Heart left ventricle (tissue), 16 donors: ENCODE measurements at regions not wholly inside any gene's neighbourhood (a gene's known extent, or its start where the extent isn't known, plus 50 kb on each side); places are given as distances from the start of the nearest gene placed in this dataset.

Experiments
- ATAC-seq, 4 donors: fragments of 200-7000 bp; cut with Tn5 transposase; one replicate each; pipeline ENCODE4 v1.9.1; 2020 to 2022; ENCODE audit warnings: moderate library complexity in 4 of 4, mild to moderate bottlenecking in 3 of 4, moderate number of reproducible peaks in 1 of 4
- DNase-seq, 5 donors: peaks; one replicate each; pipeline ENCODE4 v3.0.0-alpha.2; 2020
- H3K27ac ChIP-seq, 12 donors: fragments of 200-600 bp; sonication (generic) in 4 of 12; one replicate each; pipeline versions ENCODE4 v1.5.0 to v1.8.0; 2016 to 2022; ENCODE audit warnings: mild to moderate bottlenecking in 2 of 12
- H3K27me3 ChIP-seq, 9 donors: fragments of 200-600 bp; sonication (generic) in 2 of 9; one replicate each; pipeline versions ENCODE4 v1.5.1 to v1.8.0; 2016 to 2022; ENCODE audit warnings: mild to moderate bottlenecking in 3 of 9
- H3K36me3 ChIP-seq, 9 donors: fragments of 200-600 bp; sonication (generic) in 2 of 9; one replicate each; pipeline versions ENCODE4 v1.5.0 to v1.8.0; 2018 to 2022; ENCODE audit warnings: mild to moderate bottlenecking in 2 of 9
- H3K4me1 ChIP-seq, 12 donors: fragments of 200-600 bp; sonication (generic) in 4 of 12; one replicate each; pipeline versions ENCODE4 v1.5.0 to v1.8.0; 2016 to 2022; ENCODE audit warnings: mild to moderate bottlenecking in 3 of 12
- H3K4me3 ChIP-seq, 12 donors: fragments of 200-600 bp; sonication (generic) in 4 of 12; one replicate each; pipeline versions ENCODE4 v1.5.0 to v1.8.0; 2017 to 2022; ENCODE audit warnings: mild to moderate bottlenecking in 9 of 12, moderate library complexity in 4 of 12
- H3K9me3 ChIP-seq, 12 donors: fragments of 200-600 bp; sonication (generic) in 4 of 12; one replicate each; pipeline versions ENCODE4 v1.5.0 to v1.8.0; 2016 to 2022; ENCODE audit warnings: mild to moderate bottlenecking in 1 of 12
- CTCF ChIP-seq, 12 donors: fragments of 200-600 bp; sonication (generic) in 4 of 12; IDR thresholded peaks; one replicate each; pipeline versions ENCODE4 v1.5.0 to v1.8.0; 2018 to 2022; ENCODE audit warnings: antibody characterized with exemption in 12 of 12, mild to moderate bottlenecking in 5 of 12
- POLR2A ChIP-seq, 2 donors: fragments of 450-650 bp; IDR thresholded peaks; one replicate each; pipeline ENCODE4 v1.6.1; 2017; ENCODE audit warnings: antibody characterized with exemption in 2 of 2, mild to moderate bottlenecking in 2 of 2, moderate library complexity in 2 of 2
- WGBS, 4 donors: extraction: QIAGEN DNeasy Blood & Tissue Kit in 2 of 4; methylation state at CpG; one replicate each; pipeline versions ENCODE4 v1.1.5 to v1.1.7; 2013 to 2018; 5-methylcytosine and 5-hydroxymethylcytosine counted together
- intact Hi-C, 10 donors: fragments of 100-400 bp; cut with DNase I; formaldehyde crosslinking; loops; one replicate each; pipeline versions ENCODE4 v1.11.1 to v1.14.2; 2022
- donor health status: ischemic (EF 13 %, LVEDD 7.1; RV severe dilation, severe dysfunction).
- donor health status: healthy with polysubstance abuse.
- donor health status: DM: no; HTN: yes; CAD: no.
- donor health status: DM: no; HTN: no; CAD: no.
- donor health status: ischemic (EF 25% LVEDD 6.9; RV normal size, moderate dysfunction).
- donor health status: ischemic (EF 25% LVEDD 5.7; RV mildly dilated, moderate dysfunction).
- donor health status: healthy.
- donor health status: DM: yes; HTN: yes; CAD: no.
- donor health status: ischemic (EF 35%, LVEDD 5.7; RV mildly dilated, moderate dysfunction).
- donor health status: nonischemic (EF 11% LVEDD 7.7; RV severe dilation, severe dysfunction).
- donor health status: DM: yes; HTN: yes; CAD: no.
- donor health status: PGD.
- donor health status: ischemic (EF 29% LVEDD 5.4; RV normal size, mild dysfunction).
- donor health status: nonischemic (EF 23%, LVEDD 6.1; RV moderate dilation, normal function).

- no peak for TF ChIP-seq CTCF (IDR thresholded peaks at IDR 0.05)
- TF ChIP-seq POLR2A (IDR thresholded peaks at IDR 0.05) = no peak
- Histone ChIP-seq H3K36me3 (no peaks in the 10 kb centered on the region), H3K27me3 (no peaks in the 10 kb centered on the region), H3K9me3 (peaks cover 0 to 13% (median 1%) of the 10 kb centered on the region in 12 donors), H3K4me3 (no peak overlapping the region), H3K4me1 (peaks cover 0 to 4% (median 0%) of the 10 kb centered on the region in 12 donors), H3K27ac (peak overlapping the region in 2 of 12 donors; percentile 22 to 49)
- ATAC-seq (peak in 3 of 4 donors; percentile 34 to 56 (median 51)), DNase-seq (no peak)
- WGBS, 4 donors = 34 to 67% (median 49%) methylated on average over 2 of the region's 2 CpGs
- intact Hi-C loops = no loop called here
Measured at GRCh38 chrX:122434942-122435341, 749.1 kb upstream of the GRIA3 start.

DNA sequence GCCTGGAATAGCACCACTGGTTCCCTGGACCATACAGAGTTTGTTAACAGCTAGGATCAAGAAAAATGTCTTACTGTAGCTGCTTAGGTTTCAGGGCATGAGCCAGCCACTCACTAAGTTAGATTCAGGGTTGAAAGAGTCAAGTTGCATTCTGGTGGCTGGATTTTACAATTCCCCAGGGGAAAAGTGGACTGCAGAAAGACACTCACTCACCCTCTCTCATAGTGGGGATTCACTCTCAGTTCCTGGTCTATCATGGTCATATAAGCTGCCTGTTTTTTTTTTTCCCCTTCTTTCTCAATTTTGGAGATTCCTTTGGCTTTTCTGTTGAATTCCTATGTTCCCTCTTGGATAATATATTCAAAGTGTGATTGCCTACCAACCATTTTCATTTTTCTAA, 744.2 kb upstream of the GRIA3 start:
- DNase-seq (no peak), ATAC-seq (no peak)
- Histone ChIP-seq H3K36me3 (no peaks in the 10 kb centered on the region), H3K27me3 (no peaks in the 10 kb centered on the region), H3K27ac (no peak overlapping the region), H3K9me3 (peaks cover 0 to 9% (median 0%) of the 10 kb centered on the region in 12 donors), H3K4me1 (peaks cover 0 to 19% (median 0%) of the 10 kb centered on the region in 12 donors), H3K4me3 (no peak overlapping the region)
- intact Hi-C loops = no loop called here
- TF ChIP-seq POLR2A (IDR thresholded peaks at IDR 0.05) (no peak), CTCF (IDR thresholded peaks at IDR 0.05) (no peak)

GRCh38 chrX:122440832-122441231, 743.2 kb upstream of the GRIA3 start:
- Histone ChIP-seq H3K4me3 (no peak overlapping the region), H3K27me3 (no peaks in the 10 kb centered on the region), H3K36me3 (no peaks in the 10 kb centered on the region), H3K4me1 (peaks cover 0 to 19% (median 0%) of the 10 kb centered on the region in 12 donors), H3K27ac (no peak overlapping the region), H3K9me3 (peaks cover 0 to 9% (median 0%) of the 10 kb centered on the region in 12 donors)
- DNase-seq (no peak), ATAC-seq (peak in 1 of 4 donors; percentile 38)
- intact Hi-C loops = no loop called here
- TF ChIP-seq POLR2A (IDR thresholded peaks at IDR 0.05) (no peak), CTCF (IDR thresholded peaks at IDR 0.05) (no peak)

DNA sequence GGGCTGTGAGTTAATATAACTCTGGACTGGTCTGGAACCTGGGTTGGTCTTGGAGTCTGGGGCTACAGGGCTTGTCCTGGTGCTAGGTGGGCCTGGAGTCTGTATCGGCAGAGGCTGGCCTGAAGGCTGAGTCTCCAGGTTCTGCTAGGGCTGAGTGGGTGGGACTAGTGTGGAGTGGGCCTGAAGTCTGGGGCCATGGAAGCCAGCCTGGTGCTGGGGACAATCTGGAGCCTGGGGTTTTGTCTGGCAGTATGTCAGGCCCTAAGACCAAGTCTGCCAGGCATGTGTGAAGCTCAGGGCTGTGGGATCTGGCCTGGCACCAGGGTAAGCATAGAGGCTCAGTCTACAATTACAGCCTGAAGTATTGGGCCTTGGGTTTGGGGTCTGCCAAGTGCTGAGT, 742.6 kb upstream of the GRIA3 start:
- no peaks in the 10 kb centered on the region for H3K27me3 ChIP-seq
- H3K36me3 ChIP-seq = no peaks in the 10 kb centered on the region
- intact Hi-C loops = no loop called here
- peaks cover 0 to 19% (median 0%) of the 10 kb centered on the region in 12 donors for H3K4me1 ChIP-seq
- no peak overlapping the region for H3K27ac ChIP-seq
- DNase-seq (no peak), ATAC-seq (peak in 1 of 4 donors; percentile 38)
- no peak overlapping the region for H3K4me3 ChIP-seq
- no peak for TF ChIP-seq POLR2A (IDR thresholded peaks at IDR 0.05)
- no peak for TF ChIP-seq CTCF (IDR thresholded peaks at IDR 0.05)
- 100% methylated on average over 1 of the region's 1 CpG for WGBS, 4 donors
- peaks cover 0 to 9% (median 0%) of the 10 kb centered on the region in 12 donors for H3K9me3 ChIP-seq
